ENCODE measurements at regions not wholly inside any gene's neighbourhood (a gene's known extent, or its start where the extent isn't known, plus 50 kb on each side); places are given as distances from the start of the nearest gene placed in this dataset.
"Not testable (repeated sequence)": the region's sequence is repeated elsewhere in the genome, so short reads cannot be mapped to it uniquely, and the experiment has no call there.

GRCh38 chr6:152811785-152812184, 61.2 kb downstream of the VIP start:
- no peak for DNase-seq

GRCh38 chr6:152815230-152815872, 64.8 kb downstream of the VIP start:
- DNase-seq = no peak

- no peak for DNase-seq
Observed at GRCh38 chr6:152816055-152816454, 65.5 kb downstream of the VIP start.

- DNase-seq = no peak
Observed at GRCh38 chr6:152821525-152821924, 70.9 kb downstream of the VIP start.

- DNase-seq = no peak
Observed at GRCh38 chr6:152824666-152825065, 74.1 kb downstream of the VIP start.

- DNase-seq = no peak
Observed at GRCh38 chr6:152828431-152828830, 77.8 kb downstream of the VIP start.

GRCh38 chr6:152834366-152834765, 83.8 kb downstream of the VIP start:
- not testable (repeated sequence) for DNase-seq

GRCh38 chr6:152836523-152836922, 85.9 kb downstream of the VIP start:
- DNase-seq = no peak

GRCh38 chr6:152845421-152845820, 94.8 kb downstream of the VIP start:
- DNase-seq = no peak

- DNase-seq = no peak
Observed at GRCh38 chr6:152846825-152847224, 96.2 kb downstream of the VIP start.

GRCh38 chr6:152848919-152849318, 98.3 kb downstream of the VIP start:
- no peak for DNase-seq

- no peak for DNase-seq
Observed at GRCh38 chr6:152854086-152854795, 103.6 kb downstream of the VIP start.

- DNase-seq = no peak
Observed at GRCh38 chr6:152858141-152858540, 107.5 kb downstream of the VIP start.

- DNase-seq = no peak
Observed at GRCh38 chr6:152859225-152859624, 108.6 kb downstream of the VIP start.

- peak; percentile 56 for DNase-seq
Observed at GRCh38 chr6:152863618-152864326, 113.2 kb downstream of the VIP start.

GRCh38 chr6:152874267-152874666, 108.6 kb downstream of the FBXO5 start:
- DNase-seq = no peak

- no peak for DNase-seq
Observed at GRCh38 chr6:152874846-152875568, 107.8 kb downstream of the FBXO5 start.

GRCh38 chr6:152879681-152880080, 103.2 kb downstream of the FBXO5 start:
- DNase-seq = no peak

GRCh38 chr6:152893187-152893586, 89.7 kb downstream of the FBXO5 start:
- no peak for DNase-seq

GRCh38 chr6:152896923-152897322, 85.9 kb downstream of the FBXO5 start:
- no peak for DNase-seq

GRCh38 chr6:152897807-152898399, 84.9 kb downstream of the FBXO5 start:
- peak; percentile 16 for DNase-seq

GRCh38 chr6:152904678-152905077, 78.2 kb downstream of the FBXO5 start:
- DNase-seq = no peak
